ENCODE measurements at regions not wholly inside any gene's neighbourhood (a gene's known extent, or its start where the extent isn't known, plus 50 kb on each side); places are given as distances from the start of the nearest gene placed in this dataset.

- in situ Hi-C loops (cut with MboI; ENCODE audit: low sequenced_read_pairs, unreplicated experiment) = loop anchor here (25.0 kb wide), 1 partner anchor 238 kb away; no protein-coding TSS in a partner anchor
- TF ChIP-seq, protein P1, sequence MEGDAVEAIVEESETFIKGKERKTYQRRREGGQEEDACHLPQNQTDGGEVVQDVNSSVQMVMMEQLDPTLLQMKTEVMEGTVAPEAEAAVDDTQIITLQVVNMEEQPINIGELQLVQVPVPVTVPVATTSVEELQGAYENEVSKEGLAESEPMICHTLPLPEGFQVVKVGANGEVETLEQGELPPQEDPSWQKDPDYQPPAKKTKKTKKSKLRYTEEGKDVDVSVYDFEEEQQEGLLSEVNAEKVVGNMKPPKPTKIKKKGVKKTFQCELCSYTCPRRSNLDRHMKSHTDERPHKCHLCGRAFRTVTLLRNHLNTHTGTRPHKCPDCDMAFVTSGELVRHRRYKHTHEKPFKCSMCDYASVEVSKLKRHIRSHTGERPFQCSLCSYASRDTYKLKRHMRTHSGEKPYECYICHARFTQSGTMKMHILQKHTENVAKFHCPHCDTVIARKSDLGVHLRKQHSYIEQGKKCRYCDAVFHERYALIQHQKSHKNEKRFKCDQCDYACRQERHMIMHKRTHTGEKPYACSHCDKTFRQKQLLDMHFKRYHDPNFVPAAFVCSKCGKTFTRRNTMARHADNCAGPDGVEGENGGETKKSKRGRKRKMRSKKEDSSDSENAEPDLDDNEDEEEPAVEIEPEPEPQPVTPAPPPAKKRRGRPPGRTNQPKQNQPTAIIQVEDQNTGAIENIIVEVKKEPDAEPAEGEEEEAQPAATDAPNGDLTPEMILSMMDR (IDR thresholded peaks at IDR 0.05; ENCODE audit: borderline replicate concordance, control extremely low read depth, extremely low read depth, insufficient read depth, missing control alignments) = no peak
- no peak for DNase-seq (ENCODE audit: low spot score)
Measured at GRCh38 chr4:54924891-54925290, 200.5 kb downstream of the KDR start.

DNA sequence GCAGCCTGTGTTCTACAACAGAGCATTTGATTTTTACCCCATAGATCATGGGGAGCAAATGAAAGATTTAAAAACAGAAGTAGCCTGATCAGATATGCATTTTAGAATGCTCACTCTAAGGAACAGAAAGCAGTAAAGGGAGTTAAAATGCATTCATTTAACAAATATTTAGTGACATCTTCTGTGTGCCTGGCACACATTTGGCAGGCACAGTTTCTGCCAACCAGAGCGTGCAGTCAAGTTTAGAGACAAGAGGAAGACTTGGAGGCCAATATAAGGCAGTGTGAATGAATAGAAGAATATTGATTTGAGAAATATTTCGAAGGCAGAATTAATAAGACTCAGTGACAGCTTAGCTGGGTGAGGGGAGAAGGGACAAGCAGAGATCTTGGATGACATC, 210.1 kb downstream of the KDR start:
- TF ChIP-seq, protein P1 (IDR thresholded peaks at IDR 0.05; ENCODE audit: borderline replicate concordance, control extremely low read depth, extremely low read depth, insufficient read depth, missing control alignments) = no peak
- in situ Hi-C loops (cut with MboI; ENCODE audit: low sequenced_read_pairs, unreplicated experiment) = no loop called here
- DNase-seq (ENCODE audit: low spot score) = no peak

GRCh38 chr4:54914781-54915180, 210.6 kb downstream of the KDR start:
- TF ChIP-seq, protein P1 (IDR thresholded peaks at IDR 0.05; ENCODE audit: borderline replicate concordance, control extremely low read depth, extremely low read depth, insufficient read depth, missing control alignments) = no peak
- in situ Hi-C loops (cut with MboI; ENCODE audit: low sequenced_read_pairs, unreplicated experiment) = no loop called here
- no peak for DNase-seq (ENCODE audit: low spot score)

DNA sequence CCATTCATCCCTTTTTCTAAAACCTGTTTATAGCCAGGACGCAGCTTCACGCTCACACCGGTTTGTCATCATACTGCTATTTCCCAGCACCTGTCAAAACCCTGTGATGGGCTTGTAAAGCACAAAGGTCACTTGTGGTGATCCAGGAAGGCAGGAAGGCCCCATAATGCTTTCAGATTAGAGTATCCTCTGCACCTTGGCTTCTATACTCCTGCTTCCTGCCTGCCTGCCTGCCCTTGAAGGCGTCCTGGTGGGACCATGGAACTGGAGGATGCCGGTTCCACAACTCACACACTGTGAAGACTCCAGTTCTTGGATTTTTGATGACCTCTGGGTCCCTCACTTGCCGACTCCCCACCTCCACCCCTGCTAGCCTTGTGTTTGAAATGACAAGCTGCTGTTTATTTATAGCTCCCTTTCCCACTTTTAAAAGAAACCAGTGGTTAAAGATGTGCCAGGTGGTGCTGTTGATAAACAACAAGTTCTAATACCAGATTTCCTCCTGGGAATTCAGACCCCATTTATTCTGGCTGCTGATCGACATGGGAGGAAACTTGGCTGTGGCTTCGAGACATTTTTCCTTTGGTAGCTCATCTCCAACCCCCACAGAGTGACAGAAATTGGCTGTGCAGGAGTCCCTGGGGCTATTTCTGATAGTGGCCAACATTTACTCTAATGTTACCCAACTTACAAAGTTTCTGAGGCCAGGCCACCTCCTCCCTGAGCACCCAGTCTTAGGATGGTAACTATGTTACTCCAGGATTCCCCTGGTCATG, 211.5 kb downstream of the KDR start:
- TF ChIP-seq, protein P1 (IDR thresholded peaks at IDR 0.05; ENCODE audit: borderline replicate concordance, control extremely low read depth, extremely low read depth, insufficient read depth, missing control alignments) = no peak
- in situ Hi-C loops (cut with MboI; ENCODE audit: low sequenced_read_pairs, unreplicated experiment) = no loop called here
- no peak for DNase-seq (ENCODE audit: low spot score)

- no peak for DNase-seq (ENCODE audit: low spot score)
- in situ Hi-C loops (cut with MboI; ENCODE audit: low sequenced_read_pairs, unreplicated experiment) = no loop called here
- TF ChIP-seq, protein P1 (IDR thresholded peaks at IDR 0.05; ENCODE audit: borderline replicate concordance, control extremely low read depth, extremely low read depth, insufficient read depth, missing control alignments) = no peak
Measured at GRCh38 chr4:54912155-54912554, 213.2 kb downstream of the KDR start.

- no peak for DNase-seq (ENCODE audit: low spot score)
- TF ChIP-seq, protein P1 (IDR thresholded peaks at IDR 0.05; ENCODE audit: borderline replicate concordance, control extremely low read depth, extremely low read depth, insufficient read depth, missing control alignments) = no peak
- in situ Hi-C loops (cut with MboI; ENCODE audit: low sequenced_read_pairs, unreplicated experiment) = no loop called here
Measured at GRCh38 chr4:54909961-54910360, 215.4 kb downstream of the KDR start.

All from GM13976 (cell line).